ENCODE measurements at regions not wholly inside any gene's neighbourhood (a gene's known extent, or its start where the extent isn't known, plus 50 kb on each side); places are given as distances from the start of the nearest gene placed in this dataset.

- Histone ChIP-seq H3K4me1 (ENCODE audit: control insufficient read depth, insufficient read depth, low read length) (peaks cover 41% of the 10 kb centered on the region), H3K9ac (ENCODE audit: low read depth, low read length) (no peak overlapping the region), H3K4me3 (ENCODE audit: low read length) (peak overlapping the region; percentile 43), H3K27me3 (ENCODE audit: control insufficient read depth, insufficient read depth, low read length) (peaks cover 93% of the 10 kb centered on the region), H3K4me2 (ENCODE audit: low read length) (peak overlapping the region; percentile 80), H3K36me3 (ENCODE audit: insufficient read depth, low read length) (no peaks in the 10 kb centered on the region), H3K9me3 (replicated peaks; ENCODE audit: low read length) (no peaks in the 10 kb centered on the region)
Measured at GRCh38 chr11:43576803-43577521, 103.6 kb upstream of the HSD17B12 start.

GRCh38 chr11:43577566-43578264 lies 102.8 kb upstream of the HSD17B12 start:
- Histone ChIP-seq H3K4me2 (ENCODE audit: low read length) (no peak overlapping the region), H3K27me3 (ENCODE audit: control insufficient read depth, insufficient read depth, low read length) (peaks cover 93% of the 10 kb centered on the region), H3K9ac (ENCODE audit: low read depth, low read length) (no peak overlapping the region), H3K9me3 (replicated peaks; ENCODE audit: low read length) (no peaks in the 10 kb centered on the region), H3K36me3 (ENCODE audit: insufficient read depth, low read length) (no peaks in the 10 kb centered on the region), H3K4me3 (ENCODE audit: low read length) (no peak overlapping the region), H3K4me1 (ENCODE audit: control insufficient read depth, insufficient read depth, low read length) (peaks cover 41% of the 10 kb centered on the region)

- Histone ChIP-seq H3K4me1 (ENCODE audit: control insufficient read depth, insufficient read depth, low read length) (peaks cover 41% of the 10 kb centered on the region), H3K4me2 (ENCODE audit: low read length) (peak overlapping the region; percentile 95), H3K9ac (ENCODE audit: low read depth, low read length) (no peak overlapping the region), H3K4me3 (ENCODE audit: low read length) (peak overlapping the region; percentile 66), H3K9me3 (replicated peaks; ENCODE audit: low read length) (no peaks in the 10 kb centered on the region), H3K36me3 (ENCODE audit: insufficient read depth, low read length) (no peaks in the 10 kb centered on the region), H3K27me3 (ENCODE audit: control insufficient read depth, insufficient read depth, low read length) (peaks cover 93% of the 10 kb centered on the region)
Measured at GRCh38 chr11:43578346-43579170, 102.0 kb upstream of the HSD17B12 start.

GRCh38 chr11:43579171-43579918 lies 101.2 kb upstream of the HSD17B12 start:
- peak overlapping the region; percentile 95 for H3K4me2 ChIP-seq (ENCODE audit: low read length)
- H3K9ac ChIP-seq (ENCODE audit: low read depth, low read length), result peak overlapping the region; percentile 41
- peaks cover 93% of the 10 kb centered on the region for H3K27me3 ChIP-seq (ENCODE audit: control insufficient read depth, insufficient read depth, low read length)
- no peaks in the 10 kb centered on the region for H3K36me3 ChIP-seq (ENCODE audit: insufficient read depth, low read length)
- H3K4me1 ChIP-seq (ENCODE audit: control insufficient read depth, insufficient read depth, low read length), result peaks cover 41% of the 10 kb centered on the region
- H3K9me3 ChIP-seq (replicated peaks; ENCODE audit: low read length), result no peaks in the 10 kb centered on the region
- peak overlapping the region; percentile 66 for H3K4me3 ChIP-seq (ENCODE audit: low read length)

GRCh38 chr11:43579919-43580276 lies 100.6 kb upstream of the HSD17B12 start:
- Histone ChIP-seq H3K4me3 (ENCODE audit: low read length) (peak overlapping the region; percentile 66), H3K4me2 (ENCODE audit: low read length) (peak overlapping the region; percentile 95), H3K4me1 (ENCODE audit: control insufficient read depth, insufficient read depth, low read length) (peaks cover 40% of the 10 kb centered on the region), H3K27me3 (ENCODE audit: control insufficient read depth, insufficient read depth, low read length) (peaks cover 93% of the 10 kb centered on the region), H3K9ac (ENCODE audit: low read depth, low read length) (no peak overlapping the region), H3K36me3 (ENCODE audit: insufficient read depth, low read length) (no peaks in the 10 kb centered on the region), H3K9me3 (replicated peaks; ENCODE audit: low read length) (no peaks in the 10 kb centered on the region)

- Histone ChIP-seq H3K4me2 (ENCODE audit: low read length) (peak overlapping the region; percentile 77), H3K9ac (ENCODE audit: low read depth, low read length) (no peak overlapping the region), H3K4me1 (ENCODE audit: control insufficient read depth, insufficient read depth, low read length) (peaks cover 30% of the 10 kb centered on the region), H3K36me3 (ENCODE audit: insufficient read depth, low read length) (no peaks in the 10 kb centered on the region), H3K27me3 (ENCODE audit: control insufficient read depth, insufficient read depth, low read length) (peaks cover 92% of the 10 kb centered on the region), H3K4me3 (ENCODE audit: low read length) (peak overlapping the region; percentile 54), H3K9me3 (replicated peaks; ENCODE audit: low read length) (no peaks in the 10 kb centered on the region)
Measured at GRCh38 chr11:43580735-43581369, 99.7 kb upstream of the HSD17B12 start.

GRCh38 chr11:43581370-43582023 lies 99.0 kb upstream of the HSD17B12 start:
- H3K9me3 ChIP-seq (replicated peaks; ENCODE audit: low read length), result no peaks in the 10 kb centered on the region
- H3K36me3 ChIP-seq (ENCODE audit: insufficient read depth, low read length), result no peaks in the 10 kb centered on the region
- peaks cover 25% of the 10 kb centered on the region for H3K4me1 ChIP-seq (ENCODE audit: control insufficient read depth, insufficient read depth, low read length)
- H3K4me2 ChIP-seq (ENCODE audit: low read length), result peak overlapping the region; percentile 77
- no peak overlapping the region for H3K9ac ChIP-seq (ENCODE audit: low read depth, low read length)
- H3K4me3 ChIP-seq (ENCODE audit: low read length), result peak overlapping the region; percentile 54
- peaks cover 92% of the 10 kb centered on the region for H3K27me3 ChIP-seq (ENCODE audit: control insufficient read depth, insufficient read depth, low read length)

GRCh38 chr11:43582024-43582862 lies 98.3 kb upstream of the HSD17B12 start:
- peaks cover 20% of the 10 kb centered on the region for H3K4me1 ChIP-seq (ENCODE audit: control insufficient read depth, insufficient read depth, low read length)
- no peak overlapping the region for H3K9ac ChIP-seq (ENCODE audit: low read depth, low read length)
- H3K9me3 ChIP-seq (replicated peaks; ENCODE audit: low read length), result no peaks in the 10 kb centered on the region
- peaks cover 89% of the 10 kb centered on the region for H3K27me3 ChIP-seq (ENCODE audit: control insufficient read depth, insufficient read depth, low read length)
- H3K4me2 ChIP-seq (ENCODE audit: low read length), result no peak overlapping the region
- no peak overlapping the region for H3K4me3 ChIP-seq (ENCODE audit: low read length)
- H3K36me3 ChIP-seq (ENCODE audit: insufficient read depth, low read length), result no peaks in the 10 kb centered on the region

GRCh38 chr11:43582863-43583462 lies 97.6 kb upstream of the HSD17B12 start:
- Histone ChIP-seq H3K27me3 (ENCODE audit: control insufficient read depth, insufficient read depth, low read length) (peaks cover 89% of the 10 kb centered on the region), H3K4me1 (ENCODE audit: control insufficient read depth, insufficient read depth, low read length) (peaks cover 20% of the 10 kb centered on the region), H3K9me3 (replicated peaks; ENCODE audit: low read length) (no peaks in the 10 kb centered on the region), H3K4me3 (ENCODE audit: low read length) (no peak overlapping the region), H3K9ac (ENCODE audit: low read depth, low read length) (no peak overlapping the region), H3K4me2 (ENCODE audit: low read length) (no peak overlapping the region), H3K36me3 (ENCODE audit: insufficient read depth, low read length) (no peaks in the 10 kb centered on the region)

Data from skeletal muscle satellite cell (primary cell).